Transverse colon (tissue), 4 donors: ENCODE measurements at regions not wholly inside any gene's neighbourhood (a gene's known extent, or its start where the extent isn't known, plus 50 kb on each side); places are given as distances from the start of the nearest gene placed in this dataset.
A peak's percentile ranks its signal among the peaks of the same experiment; 100 is the strongest.

ENCODE experiments used
- DNase-seq: peaks from one replicate; pipeline ENCODE4 v3.0.0-alpha.2; 2019
- H3K27ac ChIP-seq, 4 donors: fragments of 200-600 bp; sonication (generic); 2 replicates each; pipeline ENCODE4 v1.5.1; 2016 to 2018; ENCODE audit warnings: inconsistent platforms in 4 of 4
- H3K27me3 ChIP-seq: fragments of 200-600 bp; sonication (generic); 2 replicates; pipeline ENCODE4 v1.5.1; 2017; ENCODE audit warnings: inconsistent platforms
- H3K36me3 ChIP-seq, 4 donors: fragments of 200-600 bp; sonication (generic); 2 replicates each; pipeline ENCODE4 v1.5.1; 2017 to 2019; ENCODE audit warnings: inconsistent platforms in 4 of 4
- H3K4me1 ChIP-seq, 4 donors: fragments of 200-600 bp; sonication (generic); 2 replicates each; pipeline ENCODE4 v1.5.1; 2017 to 2020; ENCODE audit warnings: inconsistent platforms in 4 of 4
- H3K4me3 ChIP-seq, 4 donors: fragments of 200-600 bp; sonication (generic); 1 replicate in 1 of 4; 2 replicates in 3 of 4; pipeline versions ENCODE4 v1.5.1 to v1.6.1; 2017 to 2019; ENCODE audit warnings: inconsistent platforms in 4 of 4
- H3K9me3 ChIP-seq, 2 donors: fragments of 200-600 bp; sonication (generic); 2 replicates each; pipeline ENCODE4 v1.5.1; 2017 to 2019; ENCODE audit warnings: inconsistent platforms in 2 of 2
- CTCF ChIP-seq, 5 experiments: fragments of 200-600 bp in 3 of 5; fragments of 450-650 bp in 2 of 5; sonication (generic) in 3 of 5; IDR thresholded peaks; 1 replicate in 2 of 5; 2 replicates in 3 of 5; pipeline ENCODE4 v1.5.1; 2016 to 2017; ENCODE audit warnings: antibody characterized with exemption in 5 of 5, inconsistent platforms in 3 of 5, mild to moderate bottlenecking in 2 of 5, moderate library complexity in 1 of 5
- EP300 ChIP-seq: sonication (generic); formaldehyde crosslinking; IDR thresholded peaks from one replicate; pipeline ENCODE4 v1.6.1; 2017; ENCODE audit warnings: antibody characterized with exemption, low read depth
- POLR2A ChIP-seq: fragments of 450-650 bp; IDR thresholded peaks from one replicate; pipeline ENCODE4 v1.6.1; 2016; ENCODE audit warnings: antibody characterized with exemption, mild to moderate bottlenecking, moderate library complexity
- POLR2AphosphoS5 ChIP-seq, 3 donors: sonication (generic); formaldehyde crosslinking; IDR thresholded peaks; one replicate each; pipeline ENCODE4 v1.6.1; 2016; ENCODE audit warnings: antibody characterized with exemption in 3 of 3
- WGBS, 2 donors: methylation state at CpG; one replicate each; pipeline ENCODE4 v1.1.5; 2018; ENCODE audit warnings: low coverage in 1 of 2; 5-methylcytosine and 5-hydroxymethylcytosine counted together
- in situ Hi-C, 4 donors: fragments of 200-750 bp; cut with MboI; loops; one replicate each; pipeline versions ENCODE4 v1.15.0 to v1.15.1; 2017; ENCODE audit warnings: low sequenced_read_pairs in 3 of 4, low pct_ligation_motif_present in 1 of 4, low pct_unique_long_range_greater_than_20kb in 1 of 4
- intact Hi-C: fragments of 100-400 bp; cut with DNase I; formaldehyde crosslinking; loops from one replicate; pipeline ENCODE4 v1.15.1; 2023; ENCODE audit warnings: low total_unique reads

DNA sequence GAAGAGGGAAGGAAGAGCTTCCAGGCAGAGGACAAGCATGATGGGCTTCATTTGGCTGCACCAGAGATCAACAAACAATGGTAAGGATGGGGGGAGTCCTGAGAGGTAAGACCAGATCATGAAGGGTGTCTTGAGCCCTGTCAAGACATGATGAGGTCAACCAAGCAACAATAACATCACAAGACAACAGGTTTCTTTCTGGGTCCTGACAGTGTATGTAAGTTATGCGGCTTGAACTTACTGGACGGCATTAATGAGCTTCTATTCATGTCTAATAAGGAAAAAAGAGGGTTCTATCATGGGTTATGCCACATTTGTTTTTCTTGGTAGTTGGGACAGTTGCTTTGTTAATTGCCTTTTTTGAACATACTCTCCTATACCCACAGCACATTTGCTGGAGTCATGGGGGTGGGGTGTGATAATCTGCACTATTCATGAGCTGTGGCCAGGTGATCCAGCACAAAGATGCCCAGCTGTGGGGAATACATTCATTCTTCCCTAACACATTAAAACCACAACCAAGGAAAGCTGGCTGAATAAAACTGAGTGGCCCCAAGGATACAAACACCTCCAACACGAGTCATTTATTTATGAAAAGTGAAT, 168.8 kb upstream of the KLF14 start:
- intact Hi-C loops (no loop called here), in situ Hi-C loops (loop anchor here in 2 of 4 donors (10.0 kb wide), 2 partner anchors 92 to 102 kb away; no protein-coding TSS in a partner anchor)
- H3K4me1 ChIP-seq, result peaks cover 53 to 99% (median 84%) of the 10 kb centered on the region in 4 donors

DNA sequence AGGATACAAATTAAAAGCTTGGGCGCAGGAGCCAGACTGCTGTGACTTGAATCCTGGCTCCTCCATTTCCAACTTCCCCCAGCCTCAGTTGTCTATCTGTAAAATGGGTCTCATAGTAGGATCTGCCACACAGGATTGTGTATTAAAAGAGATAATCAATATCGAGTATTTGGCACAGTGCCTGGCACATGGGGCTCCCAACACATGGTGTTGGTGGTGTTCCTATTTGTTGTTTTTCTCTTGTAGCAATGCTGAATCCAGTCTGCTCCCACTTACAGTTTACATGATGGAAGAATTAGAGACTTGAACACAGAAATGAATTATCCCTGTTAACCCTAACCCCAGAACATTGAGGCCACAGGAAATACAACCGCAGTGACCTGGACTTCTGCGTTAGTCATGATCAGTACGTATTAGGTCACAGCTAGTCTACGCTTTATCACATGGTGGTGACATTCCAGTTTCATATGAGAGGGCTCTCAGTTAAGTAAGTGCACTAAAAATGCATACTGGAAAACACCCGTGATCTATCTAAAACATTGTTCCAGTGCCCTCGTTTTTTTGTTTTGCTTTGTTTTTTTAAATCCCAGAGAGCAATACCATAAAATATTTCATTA, 169.5 kb upstream of the KLF14 start:
- Histone ChIP-seq H3K27me3 (no peaks in the 10 kb centered on the region), H3K9me3 (no peaks in the 10 kb centered on the region), H3K4me1 (peaks cover 49 to 97% (median 78%) of the 10 kb centered on the region in 4 donors), H3K36me3 (no peaks in the 10 kb centered on the region), H3K27ac (peak overlapping the region; percentile 84 to 94 (median 88)), H3K4me3 (no peak overlapping the region)
- in situ Hi-C loops (loop anchor here in 2 of 4 donors (10.0 kb wide), 2 partner anchors 91 to 101 kb away; no protein-coding TSS in a partner anchor), intact Hi-C loops (no loop called here)
- no peak for TF ChIP-seq CTCF (IDR thresholded peaks at IDR 0.05)
- TF ChIP-seq POLR2AphosphoS5 (IDR thresholded peaks at IDR 0.05), result peak; percentile 42 to 44 (median 42)
- WGBS, 2 donors, result 54 to 66% methylated on average over 8 of the region's 8 CpGs
- no peak for DNase-seq

More for the DNA sequence above, 168.8 kb upstream of the KLF14 start:
- Histone ChIP-seq H3K27ac (peak overlapping the region; percentile 84 to 94 (median 88)), H3K27me3 (no peaks in the 10 kb centered on the region), H3K36me3 (no peaks in the 10 kb centered on the region), H3K4me3 (no peak overlapping the region), H3K9me3 (no peaks in the 10 kb centered on the region)
- TF ChIP-seq CTCF (IDR thresholded peaks at IDR 0.05), result no peak
- DNase-seq, result no peak
- 75 to 78% methylated on average over 3 of the region's 3 CpGs for WGBS, 2 donors

GRCh38 chr7:130904031-130904757, 170.2 kb upstream of the KLF14 start:
- peaks cover 47 to 96% (median 75%) of the 10 kb centered on the region in 4 donors for H3K4me1 ChIP-seq
- WGBS, 2 donors, result 43 to 51% methylated on average over 8 to 9 of the region's 9 CpGs
- no peaks in the 10 kb centered on the region for H3K9me3 ChIP-seq
- TF ChIP-seq CTCF (IDR thresholded peaks at IDR 0.05), result no peak
- no peak for TF ChIP-seq EP300
- TF ChIP-seq POLR2A, result no peak
- no peak for TF ChIP-seq POLR2AphosphoS5 (IDR thresholded peaks at IDR 0.05)
- no peaks in the 10 kb centered on the region for H3K36me3 ChIP-seq
- peak overlapping the region; percentile 84 to 94 (median 88) for H3K27ac ChIP-seq
- no peak overlapping the region for H3K4me3 ChIP-seq
- no peak for DNase-seq
- in situ Hi-C loops (loop anchor here in 2 of 4 donors (10.0 kb wide), 2 partner anchors 91 to 101 kb away; no protein-coding TSS in a partner anchor), intact Hi-C loops (no loop called here)
- H3K27me3 ChIP-seq, result no peaks in the 10 kb centered on the region

- Histone ChIP-seq H3K4me1 (peaks cover 47 to 95% (median 75%) of the 10 kb centered on the region in 4 donors), H3K36me3 (no peaks in the 10 kb centered on the region), H3K27ac (peak overlapping the region; percentile 84 to 94 (median 88)), H3K9me3 (no peaks in the 10 kb centered on the region), H3K27me3 (no peaks in the 10 kb centered on the region), H3K4me3 (no peak overlapping the region)
- no peak for TF ChIP-seq POLR2AphosphoS5 (IDR thresholded peaks at IDR 0.05)
- TF ChIP-seq EP300, result no peak
- TF ChIP-seq POLR2A, result no peak
- TF ChIP-seq CTCF (IDR thresholded peaks at IDR 0.05), result no peak
- in situ Hi-C loops, result loop anchor here in 2 of 4 donors (10.0 kb wide), 2 partner anchors 90 to 100 kb away; no protein-coding TSS in a partner anchor
- WGBS, 2 donors, result 65 to 74% methylated on average over 3 to 5 of the region's 5 CpGs
- no peak for DNase-seq
- intact Hi-C loops, result no loop called here
Measured at GRCh38 chr7:130904792-130905191, 170.8 kb upstream of the KLF14 start.
